Upper lobe of right lung (tissue), 1 donor: ENCODE measurements at regions not wholly inside any gene's neighbourhood (a gene's known extent, or its start where the extent isn't known, plus 50 kb on each side); places are given as distances from the start of the nearest gene placed in this dataset.

Source experiments
- ATAC-seq: fragments of 200-7000 bp; cut with Tn5 transposase; one replicate; pipeline ENCODE4 v1.9.1; 2020; ENCODE audit warnings: mild to moderate bottlenecking, moderate library complexity
- DNase-seq: peaks from one replicate; pipeline ENCODE4 v3.0.0-alpha.2; 2020
- H3K27ac ChIP-seq: fragments of 200-600 bp; one replicate; pipeline ENCODE4 v1.8.0; 2022
- H3K27me3 ChIP-seq: fragments of 200-600 bp; one replicate; pipeline ENCODE4 v1.8.0; 2022; ENCODE audit warnings: mild to moderate bottlenecking
- H3K36me3 ChIP-seq: fragments of 200-600 bp; one replicate; pipeline ENCODE4 v1.8.0; 2022
- H3K4me1 ChIP-seq: fragments of 200-600 bp; one replicate; pipeline ENCODE4 v1.8.0; 2022
- H3K4me3 ChIP-seq: fragments of 200-600 bp; one replicate; pipeline ENCODE4 v1.8.0; 2022; ENCODE audit warnings: mild to moderate bottlenecking
- H3K9me3 ChIP-seq: fragments of 200-600 bp; one replicate; pipeline ENCODE4 v1.8.0; 2022
- CTCF ChIP-seq: fragments of 200-600 bp; IDR thresholded peaks from one replicate; pipeline ENCODE4 v1.8.0; 2022; ENCODE audit warnings: antibody characterized with exemption
- intact Hi-C: fragments of 100-400 bp; cut with DNase I; formaldehyde crosslinking; loops from one replicate; pipeline ENCODE4 v1.11.0; 2022
- donor health status: DM: no; HTN: yes; CAD: no; lungs with severe emphysema.

DNA sequence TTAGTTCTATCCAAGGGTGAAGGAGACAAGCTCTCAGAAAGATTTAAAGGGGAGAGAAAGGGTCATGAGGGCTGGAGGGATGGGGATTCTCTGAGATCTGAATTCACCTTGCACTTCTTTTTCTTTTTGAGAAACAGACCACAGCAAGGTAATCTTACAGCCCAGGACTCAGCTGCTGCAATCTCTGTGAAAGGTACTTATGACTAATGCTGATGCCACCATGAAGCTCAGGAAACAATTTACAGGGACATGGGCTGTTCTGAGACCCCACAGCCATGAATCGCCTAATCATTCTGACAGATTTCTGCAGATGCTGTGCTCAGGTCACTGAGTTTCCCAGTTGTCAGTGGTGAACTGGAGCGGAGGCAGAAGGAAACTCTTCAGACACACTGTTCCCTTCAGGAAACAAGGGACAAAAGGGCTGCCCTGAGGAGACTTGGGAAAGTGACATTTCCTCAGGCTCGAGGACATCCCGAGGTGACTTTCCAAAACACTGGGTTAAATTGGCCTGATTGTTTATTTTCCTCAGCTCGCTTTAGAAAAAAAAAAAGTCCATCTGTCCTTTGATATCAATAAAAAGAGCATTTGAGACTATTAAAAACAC is 103.8 kb upstream of the PLCB4 start:
- DNase-seq (no peak), ATAC-seq (no peak)
- Histone ChIP-seq H3K9me3 (no peaks in the 10 kb centered on the region), H3K27ac (no peak overlapping the region), H3K27me3 (no peaks in the 10 kb centered on the region), H3K36me3 (no peaks in the 10 kb centered on the region), H3K4me3 (no peak overlapping the region), H3K4me1 (no peaks in the 10 kb centered on the region)
- no peak for TF ChIP-seq CTCF
- intact Hi-C loops = no loop called here

DNA sequence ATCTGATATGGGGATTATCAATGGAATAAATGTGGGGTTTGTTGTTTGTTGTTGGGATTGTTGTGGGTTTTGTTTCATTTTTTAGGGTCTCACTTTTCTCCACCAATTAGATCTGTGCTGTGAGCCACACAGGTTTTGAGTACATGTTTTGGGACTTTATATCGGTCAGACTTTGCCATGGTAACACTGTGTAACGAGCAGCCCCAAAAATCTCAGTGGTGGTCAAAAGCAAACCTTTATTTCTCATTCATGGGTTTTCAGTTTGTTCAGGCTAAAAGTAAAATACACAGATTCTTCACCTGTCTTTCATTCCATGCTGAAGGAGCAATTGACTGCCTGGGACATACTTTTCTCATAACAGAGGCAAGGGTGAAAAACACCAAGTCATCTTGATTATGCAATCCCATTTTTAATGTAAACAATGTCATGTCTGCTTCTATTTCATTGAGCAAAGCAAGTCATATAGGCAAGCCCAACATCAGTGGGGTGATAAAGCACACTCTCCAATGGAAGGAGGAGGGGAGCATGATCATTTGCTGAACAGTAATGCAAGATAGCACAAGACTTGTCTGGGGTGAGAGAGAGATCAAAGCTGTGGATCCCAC is 101.1 kb upstream of the PLCB4 start:
- no peak for ATAC-seq
- H3K4me1 ChIP-seq = no peaks in the 10 kb centered on the region
- intact Hi-C loops = no loop called here
- no peak overlapping the region for H3K27ac ChIP-seq
- no peaks in the 10 kb centered on the region for H3K36me3 ChIP-seq
- no peaks in the 10 kb centered on the region for H3K9me3 ChIP-seq
- no peak for DNase-seq
- H3K4me3 ChIP-seq = no peak overlapping the region
- no peak for TF ChIP-seq CTCF
- H3K27me3 ChIP-seq = no peaks in the 10 kb centered on the region

DNA sequence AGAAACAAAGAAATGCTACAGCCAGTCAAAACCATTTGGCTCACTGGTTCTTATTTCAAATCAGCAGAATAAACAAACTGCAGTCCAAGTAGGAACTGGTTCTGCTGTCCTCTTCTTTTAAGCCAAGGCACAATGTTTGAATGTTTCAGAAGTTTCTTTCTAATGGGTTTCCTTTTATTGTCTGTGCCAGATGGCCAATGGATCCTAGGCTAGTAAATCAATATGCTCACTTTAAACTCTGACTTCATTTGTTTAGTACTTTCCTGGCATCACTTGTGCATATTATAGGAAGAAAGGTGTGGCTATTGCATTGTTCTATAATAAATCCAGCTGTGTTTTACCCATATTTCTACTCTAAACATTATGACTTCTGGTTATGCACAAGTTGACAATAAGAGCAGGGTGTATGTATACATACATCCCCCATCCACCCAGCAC is 99.7 kb upstream of the PLCB4 start:
- no peaks in the 10 kb centered on the region for H3K4me1 ChIP-seq
- no peaks in the 10 kb centered on the region for H3K9me3 ChIP-seq
- no peaks in the 10 kb centered on the region for H3K36me3 ChIP-seq
- H3K27me3 ChIP-seq = no peaks in the 10 kb centered on the region
- H3K27ac ChIP-seq = no peak overlapping the region
- no peak for DNase-seq
- no peak overlapping the region for H3K4me3 ChIP-seq
- intact Hi-C loops = no loop called here
- no peak for ATAC-seq
- TF ChIP-seq CTCF = no peak

- Histone ChIP-seq H3K27ac (no peak overlapping the region), H3K27me3 (no peaks in the 10 kb centered on the region), H3K4me3 (no peak overlapping the region), H3K9me3 (no peaks in the 10 kb centered on the region), H3K36me3 (no peaks in the 10 kb centered on the region), H3K4me1 (no peaks in the 10 kb centered on the region)
- TF ChIP-seq CTCF = no peak
- intact Hi-C loops = no loop called here
- ATAC-seq (no peak), DNase-seq (no peak)
Measured at GRCh38 chr20:8971669-8972316, 97.1 kb upstream of the PLCB4 start.

GRCh38 chr20:8972963-8973705 is 95.8 kb upstream of the PLCB4 start:
- Histone ChIP-seq H3K9me3 (no peaks in the 10 kb centered on the region), H3K4me3 (no peak overlapping the region), H3K27me3 (no peaks in the 10 kb centered on the region), H3K27ac (no peak overlapping the region), H3K4me1 (no peaks in the 10 kb centered on the region), H3K36me3 (no peaks in the 10 kb centered on the region)
- TF ChIP-seq CTCF = no peak
- DNase-seq (no peak), ATAC-seq (no peak)
- intact Hi-C loops = no loop called here
